Fibroblast of lung (primary cell): ENCODE measurements at regions not wholly inside any gene's neighbourhood (a gene's known extent, or its start where the extent isn't known, plus 50 kb on each side); places are given as distances from the start of the nearest gene placed in this dataset.

ENCODE experiments used
- EZH2 ChIP-seq: IDR thresholded peaks from 2 replicates; pipeline ENCODE4 v1.5.1; 2012; ENCODE audit warnings: low read length, control low read depth, mild to moderate bottlenecking; ENCODE audit errors: missing control alignments
- TF ChIP-seq, protein P1 (sequence below), 2 donors: IDR thresholded peaks in 1 of 2; conservative IDR thresholded peaks in 1 of 2; 1 replicate in 1 of 2; 2 replicates in 1 of 2; pipeline ENCODE4 v1.5.1; 2011 to 2012; ENCODE audit warnings: low read length in 2 of 2, control low read depth in 1 of 2, inconsistent platforms in 1 of 2, low read depth in 1 of 2, mild to moderate bottlenecking in 1 of 2

DNA sequence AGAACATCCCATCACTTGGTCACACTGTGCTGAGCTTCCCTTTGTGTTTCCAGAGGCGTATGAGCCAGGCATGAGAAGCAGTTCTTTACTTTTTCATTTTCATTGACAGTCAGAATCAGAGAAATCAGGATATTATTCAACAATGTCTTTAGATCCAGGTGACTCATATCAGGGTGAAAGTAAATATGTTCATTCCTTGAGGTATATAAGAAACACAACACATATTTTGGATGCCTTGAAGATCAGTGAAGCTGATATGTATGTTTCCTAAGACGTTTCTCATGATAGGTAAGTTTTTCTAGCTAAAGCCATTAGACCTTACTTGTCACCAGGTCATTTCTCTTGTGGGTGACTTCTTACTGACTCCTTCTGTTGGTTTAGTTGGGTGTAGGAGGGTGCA lies 505.6 kb downstream of the CDH26 start:
- TF ChIP-seq, protein P1, sequence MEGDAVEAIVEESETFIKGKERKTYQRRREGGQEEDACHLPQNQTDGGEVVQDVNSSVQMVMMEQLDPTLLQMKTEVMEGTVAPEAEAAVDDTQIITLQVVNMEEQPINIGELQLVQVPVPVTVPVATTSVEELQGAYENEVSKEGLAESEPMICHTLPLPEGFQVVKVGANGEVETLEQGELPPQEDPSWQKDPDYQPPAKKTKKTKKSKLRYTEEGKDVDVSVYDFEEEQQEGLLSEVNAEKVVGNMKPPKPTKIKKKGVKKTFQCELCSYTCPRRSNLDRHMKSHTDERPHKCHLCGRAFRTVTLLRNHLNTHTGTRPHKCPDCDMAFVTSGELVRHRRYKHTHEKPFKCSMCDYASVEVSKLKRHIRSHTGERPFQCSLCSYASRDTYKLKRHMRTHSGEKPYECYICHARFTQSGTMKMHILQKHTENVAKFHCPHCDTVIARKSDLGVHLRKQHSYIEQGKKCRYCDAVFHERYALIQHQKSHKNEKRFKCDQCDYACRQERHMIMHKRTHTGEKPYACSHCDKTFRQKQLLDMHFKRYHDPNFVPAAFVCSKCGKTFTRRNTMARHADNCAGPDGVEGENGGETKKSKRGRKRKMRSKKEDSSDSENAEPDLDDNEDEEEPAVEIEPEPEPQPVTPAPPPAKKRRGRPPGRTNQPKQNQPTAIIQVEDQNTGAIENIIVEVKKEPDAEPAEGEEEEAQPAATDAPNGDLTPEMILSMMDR (conservative IDR thresholded peaks at IDR 0.05 in 1 of 2, IDR thresholded peaks at IDR 0.05 in 1 of 2; ENCODE audit: low read depth in 1 of 2, low read length in 2 of 2) = no peak
- no peak for TF ChIP-seq EZH2
